ENCODE measurements at regions not wholly inside any gene's neighbourhood (a gene's known extent, or its start where the extent isn't known, plus 50 kb on each side); places are given as distances from the start of the nearest gene placed in this dataset.

DNA sequence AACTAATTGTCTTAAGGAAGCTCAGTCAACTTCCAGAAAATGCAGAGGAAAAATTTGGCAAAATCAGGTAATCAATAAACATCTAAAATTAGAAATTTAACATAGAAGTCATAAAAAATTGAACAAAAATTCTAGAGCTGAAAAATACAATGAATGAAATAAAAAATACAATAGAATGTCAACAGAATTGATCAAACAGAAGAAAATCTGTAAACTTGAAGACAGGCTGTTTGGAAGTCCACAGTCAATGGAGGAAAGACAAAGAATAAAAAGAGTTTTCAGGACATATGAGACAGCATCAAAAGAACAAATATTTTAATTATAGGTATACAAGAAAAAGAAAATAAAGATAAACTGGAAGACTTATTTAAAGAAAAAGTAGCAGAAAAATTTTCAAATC, 469.0 kb downstream of the RWDD3 start:
- DNase-seq, result no peak
- H3K36me3 ChIP-seq, result no peaks in the 10 kb centered on the region
- H3K27me3 ChIP-seq, result no peaks in the 10 kb centered on the region
- H3K9me3 ChIP-seq, result peaks cover 2% of the 10 kb centered on the region
- H3K4me3 ChIP-seq, result no peak overlapping the region

DNA sequence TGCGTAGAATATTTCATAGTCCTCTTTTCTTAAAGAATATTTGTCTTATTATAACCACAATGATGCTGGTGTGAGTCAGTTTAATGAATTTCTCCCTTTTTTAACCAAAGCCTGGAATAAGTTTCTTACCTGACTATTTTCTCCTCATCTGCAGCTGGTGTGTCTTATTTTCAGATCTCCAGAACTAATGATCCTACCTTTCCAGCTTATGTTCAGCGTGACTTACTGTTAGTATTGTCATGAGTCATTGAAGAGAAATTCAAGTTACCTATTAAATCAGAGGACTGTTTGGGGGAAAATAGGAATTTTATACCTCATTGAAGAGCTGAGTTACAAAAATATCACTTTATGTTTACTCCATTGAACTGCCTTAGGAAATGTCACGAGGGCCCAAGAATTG, 482.1 kb downstream of the RWDD3 start:
- no peak for DNase-seq
- H3K4me3 ChIP-seq, result no peak overlapping the region
- peaks cover 2% of the 10 kb centered on the region; the same call in 1 of the 2 replicates for H3K27me3 ChIP-seq
- no peaks in the 10 kb centered on the region for H3K36me3 ChIP-seq
- H3K9me3 ChIP-seq, result no peaks in the 10 kb centered on the region

DNA sequence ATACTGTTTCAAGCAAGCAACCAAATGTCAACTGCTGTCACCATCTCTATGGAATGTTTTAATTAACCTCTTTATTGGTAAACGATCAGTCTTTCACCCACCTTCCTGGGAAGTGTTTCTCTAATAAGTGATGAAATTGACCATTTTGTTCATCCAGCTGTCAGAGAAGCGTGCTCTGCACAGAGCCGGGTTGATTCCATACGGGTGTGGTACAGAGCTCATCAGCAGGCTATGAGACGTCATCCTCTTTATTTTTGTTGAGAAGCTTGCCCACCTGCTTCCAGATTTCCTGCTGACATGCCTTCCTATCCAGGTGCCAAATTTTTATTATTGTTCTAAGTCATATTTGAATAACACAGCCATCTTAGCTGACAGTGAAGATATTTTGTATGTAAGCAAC, 482.5 kb downstream of the RWDD3 start:
- peaks cover 2% of the 10 kb centered on the region; the same call in 1 of the 2 replicates for H3K27me3 ChIP-seq
- H3K36me3 ChIP-seq, result no peaks in the 10 kb centered on the region
- no peak for DNase-seq

DNA sequence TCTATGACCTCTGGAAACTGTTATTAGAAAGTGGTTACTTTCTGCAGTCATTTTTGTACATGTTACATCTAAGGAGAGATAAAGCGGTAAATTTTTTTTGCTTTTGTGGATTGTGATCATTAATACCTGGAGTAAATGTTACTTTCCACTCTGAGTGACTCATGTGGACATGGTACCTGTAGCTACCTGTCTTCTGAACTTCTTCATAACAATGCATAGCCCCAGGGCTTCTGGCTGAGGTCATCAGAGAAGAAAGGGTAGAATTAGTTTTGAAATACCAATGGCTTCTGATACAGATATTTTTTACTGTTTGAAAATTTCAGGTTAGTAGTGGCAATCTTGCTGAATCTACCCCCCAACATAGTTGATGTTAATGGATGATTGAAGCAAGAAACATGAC, 489.3 kb downstream of the RWDD3 start:
- no peaks in the 10 kb centered on the region for H3K27me3 ChIP-seq
- no peaks in the 10 kb centered on the region for H3K36me3 ChIP-seq
- H3K4me3 ChIP-seq, result no peak overlapping the region
- no peaks in the 10 kb centered on the region for H3K9me3 ChIP-seq
- DNase-seq, result no peak

More for the DNA sequence above, 482.5 kb downstream of the RWDD3 start:
- Histone ChIP-seq H3K9me3 (no peaks in the 10 kb centered on the region), H3K4me3 (no peak overlapping the region)

DNA sequence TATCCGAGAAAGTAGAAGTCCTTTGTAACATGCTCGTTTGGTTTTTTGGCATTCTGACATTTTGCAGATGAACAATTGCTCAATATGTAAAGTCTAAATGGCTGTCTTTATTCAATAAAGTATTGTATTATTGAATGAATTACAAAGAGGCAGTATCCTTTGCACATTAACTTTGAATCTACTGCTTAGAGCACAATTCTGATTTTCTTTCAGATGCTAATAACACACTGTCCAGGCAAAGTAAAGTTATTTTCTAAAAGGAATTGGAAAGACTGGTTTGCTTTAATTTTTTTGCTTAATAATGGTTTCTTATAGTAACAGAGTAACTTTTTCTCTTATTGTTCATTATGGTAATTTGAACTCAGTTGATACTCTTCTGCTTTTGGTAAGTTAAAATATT, 494.8 kb downstream of the RWDD3 start:
- H3K4me3 ChIP-seq, result no peak overlapping the region
- H3K36me3 ChIP-seq, result no peaks in the 10 kb centered on the region
- no peaks in the 10 kb centered on the region for H3K9me3 ChIP-seq
- no peak for DNase-seq
- H3K27me3 ChIP-seq, result no peaks in the 10 kb centered on the region

DNA sequence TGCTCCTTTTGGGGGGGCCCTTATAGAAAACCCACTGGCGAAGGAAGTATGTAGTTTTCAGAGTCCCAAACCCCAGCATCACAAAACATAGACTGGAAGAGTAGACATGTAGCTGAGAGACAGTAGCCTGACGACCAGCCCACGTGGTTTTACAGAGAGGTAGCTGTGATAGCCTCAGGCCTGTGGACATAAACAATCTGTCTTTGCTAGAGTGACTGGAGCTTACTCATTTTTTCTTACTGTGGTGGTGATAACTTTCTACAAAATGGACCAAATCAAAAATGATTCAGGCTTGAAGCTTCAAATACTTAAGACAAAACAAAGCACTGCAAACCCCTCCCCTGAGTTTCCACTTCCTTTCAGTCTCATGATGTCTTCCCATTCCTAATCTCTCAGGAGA, 497.0 kb downstream of the RWDD3 start:
- no peaks in the 10 kb centered on the region for H3K36me3 ChIP-seq
- no peak for DNase-seq
- no peak overlapping the region for H3K4me3 ChIP-seq
- no peaks in the 10 kb centered on the region for H3K9me3 ChIP-seq
- H3K27me3 ChIP-seq, result no peaks in the 10 kb centered on the region

DNA sequence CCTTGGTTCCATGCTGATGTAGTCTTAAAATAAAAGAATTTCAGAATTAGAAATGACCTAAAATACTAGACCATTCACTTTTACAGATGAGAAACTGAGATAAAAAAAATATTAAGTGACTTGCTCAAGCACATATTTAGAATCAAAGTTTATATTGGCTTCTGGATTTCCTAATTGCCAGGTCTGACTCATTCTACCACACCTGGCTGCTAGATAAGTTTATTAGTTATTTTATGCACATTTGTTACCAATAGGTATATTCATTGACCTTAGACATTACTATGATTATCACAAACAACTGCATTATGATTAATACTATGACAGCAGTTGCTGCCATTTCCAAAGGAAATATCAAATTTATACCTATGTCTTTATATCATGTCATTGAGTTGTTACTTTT, 497.5 kb downstream of the RWDD3 start:
- no peaks in the 10 kb centered on the region for H3K9me3 ChIP-seq

DNA sequence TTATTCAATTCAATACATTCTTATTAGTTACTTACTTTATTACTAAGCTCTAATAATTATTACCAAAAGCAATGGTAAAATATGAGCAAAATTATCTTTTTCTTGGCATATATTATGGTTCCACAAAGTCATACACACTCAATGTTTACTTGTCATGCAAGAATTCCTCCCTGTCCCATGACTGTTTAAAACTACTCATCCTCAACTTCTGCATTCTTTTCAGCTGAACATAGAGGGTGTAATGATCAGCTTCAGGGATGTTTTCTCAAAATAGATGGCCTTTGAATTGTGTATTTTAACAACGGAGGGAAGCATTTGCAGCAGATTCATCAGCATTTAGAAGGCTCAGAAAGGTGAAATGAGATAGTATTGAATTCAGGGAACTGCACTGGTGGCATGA, 499.0 kb downstream of the RWDD3 start:
- Histone ChIP-seq H3K27me3 (no peaks in the 10 kb centered on the region), H3K4me3 (no peak overlapping the region), H3K36me3 (no peaks in the 10 kb centered on the region), H3K9me3 (no peaks in the 10 kb centered on the region)
- no peak for DNase-seq

More for the DNA sequence above, 497.5 kb downstream of the RWDD3 start:
- Histone ChIP-seq H3K36me3 (no peaks in the 10 kb centered on the region), H3K27me3 (no peaks in the 10 kb centered on the region), H3K4me3 (no peak overlapping the region)
- DNase-seq, result no peak

DNA sequence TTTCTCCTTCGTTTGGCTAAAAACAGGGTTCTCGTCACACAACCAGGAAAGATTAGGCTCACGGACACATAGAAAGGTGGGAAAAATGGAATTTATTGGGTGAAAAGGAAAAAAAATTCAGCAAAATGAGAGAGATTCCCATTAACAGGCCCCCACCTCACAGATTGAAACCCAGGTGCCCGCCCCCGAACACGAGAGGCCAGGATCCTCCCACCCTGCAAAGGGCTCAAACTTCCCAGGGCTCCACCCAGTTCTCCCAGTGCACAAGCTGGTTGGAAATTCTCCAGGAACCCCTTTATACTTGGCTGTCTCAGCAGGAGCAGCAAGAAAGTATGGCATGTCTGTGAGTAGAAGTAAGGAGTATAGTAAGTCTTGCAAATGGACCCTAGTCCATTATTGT, 499.7 kb downstream of the RWDD3 start:
- Histone ChIP-seq H3K4me3 (no peak overlapping the region), H3K9me3 (no peaks in the 10 kb centered on the region), H3K36me3 (no peaks in the 10 kb centered on the region), H3K27me3 (no peaks in the 10 kb centered on the region)
- no peak for DNase-seq

DNA sequence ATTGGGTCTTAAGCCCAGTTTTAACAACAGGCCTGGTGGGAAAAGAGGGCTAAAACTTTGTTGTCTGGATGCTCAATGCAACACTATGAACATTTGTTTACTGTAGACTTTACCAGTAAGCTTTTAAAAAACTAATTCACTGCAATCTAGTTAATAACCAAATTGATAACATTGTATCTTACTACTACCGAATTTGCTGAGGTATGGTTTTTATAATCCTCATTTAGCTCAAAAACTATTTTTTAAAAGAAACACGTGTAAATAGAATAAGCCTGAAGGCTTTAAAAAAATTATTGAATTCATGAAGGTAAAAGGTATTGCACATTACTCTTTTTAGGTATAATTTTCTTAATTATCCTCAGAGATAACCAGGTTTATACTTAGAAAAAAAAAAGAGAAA, 500.6 kb downstream of the RWDD3 start:
- Histone ChIP-seq H3K27me3 (no peaks in the 10 kb centered on the region), H3K9me3 (no peaks in the 10 kb centered on the region), H3K4me3 (no peak overlapping the region), H3K36me3 (no peaks in the 10 kb centered on the region)
- DNase-seq, result no peak

DNA sequence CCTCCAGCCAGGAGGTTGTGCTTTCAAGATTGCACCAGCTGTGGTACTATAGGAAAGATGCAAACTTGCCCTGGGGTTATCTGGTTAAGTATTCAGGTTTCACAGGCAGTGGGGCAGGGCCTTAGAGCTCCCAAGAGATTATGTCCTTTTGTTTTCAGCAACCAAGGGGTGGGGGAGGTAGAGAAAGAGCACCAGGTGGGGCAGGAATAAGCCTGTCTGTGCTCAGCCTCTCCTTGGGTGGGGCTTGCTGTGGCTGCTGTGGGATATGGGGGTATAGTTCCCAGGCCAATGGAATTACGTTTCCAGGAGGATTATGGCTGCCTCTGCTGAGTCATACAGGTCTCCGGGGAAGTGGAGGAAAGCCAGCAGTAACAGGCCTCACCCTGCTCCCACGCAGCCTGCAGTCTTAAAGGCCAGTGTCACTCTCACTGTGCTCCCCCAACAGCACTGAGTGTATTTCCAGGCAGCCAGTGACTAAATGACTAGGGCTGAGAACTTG, 508.6 kb downstream of the RWDD3 start:
- no peak overlapping the region for H3K4me3 ChIP-seq
- DNase-seq, result peak; percentile 61
- no peaks in the 10 kb centered on the region for H3K27me3 ChIP-seq
- no peaks in the 10 kb centered on the region for H3K36me3 ChIP-seq
- H3K9me3 ChIP-seq, result no peaks in the 10 kb centered on the region

DNA sequence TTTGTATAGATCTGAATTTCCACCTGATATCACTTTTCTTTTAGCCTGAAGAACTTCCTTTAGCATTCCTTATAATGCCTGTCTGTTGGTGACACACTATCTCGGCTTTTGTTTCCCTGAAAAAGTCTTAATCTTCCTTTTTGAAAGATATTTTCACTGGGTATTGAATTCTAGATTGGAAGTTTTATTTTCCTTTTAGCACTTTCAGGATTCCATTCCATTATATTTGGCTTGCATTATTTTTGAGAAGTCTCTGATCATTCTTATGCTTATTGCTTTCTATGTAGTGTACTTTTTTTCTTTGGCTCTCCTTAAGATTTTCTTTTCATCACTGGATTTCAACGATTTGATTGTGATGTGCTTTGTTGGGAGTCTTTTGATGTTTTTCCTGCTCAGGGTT, 510.7 kb downstream of the RWDD3 start:
- no peak for DNase-seq
- H3K9me3 ChIP-seq, result no peaks in the 10 kb centered on the region
- H3K4me3 ChIP-seq, result no peak overlapping the region
- no peaks in the 10 kb centered on the region for H3K36me3 ChIP-seq
- H3K27me3 ChIP-seq, result no peaks in the 10 kb centered on the region

DNA sequence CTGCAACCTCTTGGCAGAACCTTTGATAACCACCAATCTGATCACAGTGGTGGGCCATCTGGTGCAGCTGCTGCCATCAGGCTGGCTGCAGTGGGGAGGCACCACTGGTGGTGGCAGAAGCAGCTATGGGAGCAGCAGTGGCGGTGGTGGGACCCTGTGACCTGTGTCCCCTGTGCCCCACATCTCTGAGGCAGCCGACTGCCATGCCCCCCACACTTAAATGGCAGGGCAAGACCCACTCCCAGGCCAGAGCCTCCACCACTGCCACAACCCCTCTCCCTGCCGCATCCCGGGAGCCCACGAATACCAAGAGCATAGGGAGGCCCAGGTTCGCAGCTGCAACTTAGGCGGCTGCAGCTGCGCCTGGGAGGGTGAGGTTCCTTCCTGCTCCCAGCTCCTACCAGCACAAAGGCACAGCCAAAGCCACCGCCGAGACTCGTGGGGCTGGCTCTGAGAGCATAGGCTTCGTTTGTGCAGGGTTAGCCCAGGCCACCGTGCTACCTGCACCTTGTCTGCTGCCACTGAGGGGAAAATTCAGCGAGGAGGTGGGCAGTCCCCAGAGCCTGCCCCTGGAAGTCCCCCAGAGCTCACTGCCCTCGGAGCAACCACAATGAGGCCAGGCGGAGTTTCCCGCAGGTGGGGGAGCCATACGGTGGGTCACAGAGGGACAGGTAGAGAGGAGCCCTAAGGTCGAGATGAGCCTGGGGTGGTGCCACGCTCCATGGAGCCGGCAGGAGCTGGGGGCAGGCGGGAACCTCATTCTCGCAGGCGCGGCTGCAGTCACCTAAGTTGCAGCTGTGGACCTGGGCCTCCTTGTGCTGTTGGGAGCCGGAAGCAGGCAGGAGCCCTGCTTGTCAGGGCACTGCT, 518.7 kb downstream of the RWDD3 start:
- Histone ChIP-seq H3K36me3 (no peaks in the 10 kb centered on the region), H3K4me3 (no peak overlapping the region), H3K9me3 (no peaks in the 10 kb centered on the region), H3K27me3 (no peaks in the 10 kb centered on the region)
- no peak for DNase-seq

DNA sequence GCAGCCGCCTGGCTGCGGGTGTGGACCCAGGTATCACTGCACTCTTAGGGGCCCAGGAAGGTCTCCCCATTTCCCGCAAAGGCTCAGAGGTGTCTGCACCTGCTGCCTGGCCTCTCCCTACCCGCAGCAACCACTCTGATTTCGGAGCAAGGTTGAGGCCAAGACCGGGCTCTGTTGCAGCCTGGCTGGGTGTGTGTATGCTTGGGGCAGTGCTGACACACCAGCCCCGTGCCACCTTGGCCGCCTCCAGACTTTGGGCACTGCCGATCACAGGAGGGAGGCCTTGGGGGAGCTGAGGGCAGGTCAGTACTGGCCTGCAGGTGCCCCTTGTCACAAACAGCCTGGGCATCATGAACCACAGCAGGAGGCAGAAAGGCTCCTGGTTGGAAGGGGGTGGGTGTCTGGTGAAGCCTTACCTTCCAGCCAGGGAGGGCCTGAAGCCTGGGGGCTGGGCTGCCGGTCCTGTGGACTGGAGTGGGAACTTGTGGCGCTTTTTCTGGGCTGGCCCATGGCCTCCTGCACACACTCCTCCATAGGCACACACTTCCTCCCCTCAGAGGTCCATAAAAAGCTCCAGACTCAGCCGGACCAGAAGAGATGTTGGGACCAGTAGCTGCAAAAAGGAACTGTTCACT, 519.5 kb downstream of the RWDD3 start:
- H3K27me3 ChIP-seq, result no peaks in the 10 kb centered on the region
- no peak overlapping the region for H3K4me3 ChIP-seq
- no peaks in the 10 kb centered on the region for H3K36me3 ChIP-seq
- H3K9me3 ChIP-seq, result no peaks in the 10 kb centered on the region
- no peak for DNase-seq

DNA sequence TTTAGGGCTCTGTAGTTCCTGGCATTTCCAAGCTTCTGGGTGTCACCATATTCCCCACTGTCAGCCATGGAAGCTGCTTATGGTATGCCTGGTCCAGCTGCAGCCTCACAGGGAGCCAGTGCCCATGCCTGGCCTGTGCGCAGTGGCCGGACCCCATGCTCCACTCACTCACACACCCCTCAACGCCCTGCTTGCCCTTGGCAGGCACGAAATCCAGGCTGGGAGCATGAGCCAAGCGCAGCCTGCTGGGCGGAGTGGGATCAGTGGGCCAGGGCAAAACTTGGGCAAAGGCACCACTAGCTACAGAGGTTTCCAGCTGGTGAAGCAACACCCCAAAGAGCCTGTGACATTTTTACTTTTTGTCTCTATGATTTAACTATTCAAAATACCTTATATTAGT, 520.4 kb downstream of the RWDD3 start:
- Histone ChIP-seq H3K4me3 (no peak overlapping the region), H3K36me3 (no peaks in the 10 kb centered on the region), H3K27me3 (no peaks in the 10 kb centered on the region), H3K9me3 (no peaks in the 10 kb centered on the region)
- no peak for DNase-seq

DNA sequence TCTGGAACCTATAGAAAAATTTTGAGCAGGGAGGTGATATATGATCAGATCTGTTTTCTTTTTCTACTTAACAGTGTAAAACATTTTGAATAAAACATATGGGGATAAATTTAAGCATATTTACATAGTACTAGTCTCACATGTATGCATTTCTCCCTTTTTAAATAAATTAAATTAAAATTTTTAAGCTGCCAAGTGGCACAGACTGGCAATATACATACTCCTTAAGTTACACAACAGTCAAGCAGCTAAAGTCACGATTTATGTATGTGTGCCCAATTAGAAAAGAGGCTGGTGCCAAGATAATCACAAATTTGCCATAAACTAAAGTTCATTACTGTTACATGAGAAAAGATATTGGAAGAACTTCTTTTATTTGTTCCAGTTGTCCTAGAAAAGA, 532.0 kb downstream of the RWDD3 start:
- no peak overlapping the region for H3K4me3 ChIP-seq
- no peaks in the 10 kb centered on the region for H3K9me3 ChIP-seq
- DNase-seq, result no peak
- no peaks in the 10 kb centered on the region for H3K36me3 ChIP-seq
- H3K27me3 ChIP-seq, result no peaks in the 10 kb centered on the region

DNA sequence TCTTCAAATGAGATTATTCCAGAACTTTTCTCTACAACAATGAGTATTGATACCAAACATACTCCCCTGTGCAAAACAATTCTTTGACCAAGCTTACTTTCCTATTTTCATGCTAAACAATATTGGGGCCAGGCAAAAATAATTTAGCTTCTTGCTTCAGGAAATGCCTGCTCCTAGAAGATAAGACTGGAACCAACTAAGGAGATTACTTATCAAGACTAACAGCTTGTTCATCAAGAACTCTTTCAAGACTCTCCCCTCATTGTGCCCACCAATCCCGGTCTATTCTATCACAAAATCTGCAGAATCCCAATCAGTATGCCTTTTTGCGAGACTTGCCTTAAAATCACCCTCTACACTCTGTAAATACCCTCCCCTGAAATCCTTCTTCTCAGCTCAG, 536.6 kb downstream of the RWDD3 start:
- DNase-seq, result no peak
- no peaks in the 10 kb centered on the region for H3K9me3 ChIP-seq
- H3K36me3 ChIP-seq, result no peaks in the 10 kb centered on the region
- no peak overlapping the region for H3K4me3 ChIP-seq
- H3K27me3 ChIP-seq, result no peaks in the 10 kb centered on the region

DNA sequence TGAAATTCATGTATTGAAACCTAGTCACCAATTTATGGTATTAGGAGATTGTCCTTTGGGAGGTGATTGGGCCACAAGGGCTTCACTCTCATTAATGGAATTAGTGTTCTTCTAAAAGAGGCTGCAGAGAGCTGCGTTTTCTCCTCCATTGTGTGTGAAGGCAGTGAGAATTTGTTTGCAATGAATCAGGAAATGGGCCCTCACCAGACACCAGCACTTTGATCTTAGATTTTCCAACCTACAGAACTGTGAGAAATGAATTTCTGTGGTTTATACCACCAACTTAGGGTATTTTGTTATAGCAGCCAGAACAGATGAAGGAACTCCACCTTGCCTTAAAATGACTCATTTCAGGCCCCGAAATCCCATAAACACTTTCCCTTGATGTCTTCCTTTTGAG, 544.2 kb downstream of the RWDD3 start:
- no peak overlapping the region for H3K4me3 ChIP-seq
- no peaks in the 10 kb centered on the region for H3K9me3 ChIP-seq

More for the DNA sequence above, 544.2 kb downstream of the RWDD3 start:
- no peak for DNase-seq
- Histone ChIP-seq H3K27me3 (no peaks in the 10 kb centered on the region), H3K36me3 (no peaks in the 10 kb centered on the region)

All from MG63 (cell line).